GM23338 (cell line): ENCODE measurements at regions not wholly inside any gene's neighbourhood (a gene's known extent, or its start where the extent isn't known, plus 50 kb on each side); places are given as distances from the start of the nearest gene placed in this dataset.

Source experiments
- ATAC-seq: fragments of 200-7000 bp; cut with Tn5 transposase; 3 replicates; pipeline ENCODE4 v1.9.1; 2020
- DNase-seq: peaks from one replicate; pipeline ENCODE4 v3.0.0-alpha.2; 2015; ENCODE audit warnings: low spot score
- H2AFZ ChIP-seq: fragments of 200-600 bp; sonication (generic); 2 replicates; pipeline ENCODE4 v1.8.0; 2016; ENCODE audit warnings: antibody characterized with exemption, mild to moderate bottlenecking, moderate library complexity
- H3F3A ChIP-seq: fragments of 200-600 bp; sonication (generic); replicated peaks from 2 replicates; pipeline ENCODE4 v1.8.0; 2017; ENCODE audit warnings: antibody characterized with exemption, mixed run types, low read depth
- H3K27ac ChIP-seq: fragments of 200-600 bp; sonication (generic); 2 replicates; pipeline ENCODE4 v1.6.1; 2016; ENCODE audit warnings: low read depth
- H3K27me3 ChIP-seq: fragments of 200-600 bp; sonication (generic); 2 replicates; pipeline ENCODE4 v1.8.0; 2016; ENCODE audit warnings: mild to moderate bottlenecking, mixed run types, moderate library complexity; ENCODE audit not compliant: insufficient read depth
- H3K36me3 ChIP-seq: fragments of 200-600 bp; sonication (generic); 2 replicates; pipeline ENCODE4 v1.8.0; 2016; ENCODE audit warnings: mild to moderate bottlenecking; ENCODE audit not compliant: insufficient read depth
- H3K4me1 ChIP-seq: fragments of 200-600 bp; sonication (generic); 2 replicates; pipeline ENCODE4 v1.8.0; 2016; ENCODE audit warnings: mild to moderate bottlenecking, moderate library complexity; ENCODE audit not compliant: insufficient read depth
- H3K4me2 ChIP-seq: fragments of 200-600 bp; sonication (generic); 2 replicates; pipeline ENCODE4 v1.7.1; 2017; ENCODE audit warnings: mixed run types
- H3K4me3 ChIP-seq: fragments of 200-600 bp; sonication (generic); 2 replicates; pipeline ENCODE4 v1.6.1; 2016; ENCODE audit warnings: mixed run types
- H3K79me2 ChIP-seq: fragments of 200-600 bp; sonication (generic); replicated peaks from 2 replicates; pipeline ENCODE4 v1.8.0; 2017; ENCODE audit warnings: mild to moderate bottlenecking; ENCODE audit not compliant: insufficient read depth
- H3K9me2 ChIP-seq: fragments of 200-600 bp; sonication (generic); 2 replicates; pipeline ENCODE4 v1.8.0; 2017; ENCODE audit not compliant: insufficient read depth
- H4K20me1 ChIP-seq: fragments of 200-600 bp; sonication (generic); replicated peaks from 2 replicates; pipeline ENCODE4 v1.8.0; 2017; ENCODE audit warnings: mild to moderate bottlenecking; ENCODE audit not compliant: insufficient read depth
- H3K27ac Mint-ChIP-seq: 2 replicates; pipeline ENCODE4 v1.8.0; 2020; ENCODE audit warnings: inconsistent platforms, mild to moderate bottlenecking, moderate library complexity, mixed read lengths
- H3K27me3 Mint-ChIP-seq: 3 replicates; pipeline ENCODE4 v1.8.0; 2022; ENCODE audit warnings: low read depth, mild to moderate bottlenecking, moderate library complexity, mixed read lengths, inconsistent platforms; ENCODE audit not compliant: insufficient read depth, poor library complexity
- H3K36me3 Mint-ChIP-seq: 3 replicates; pipeline ENCODE4 v1.8.0; 2021; ENCODE audit warnings: low read depth, mild to moderate bottlenecking, inconsistent platforms, moderate library complexity, mixed read lengths
- H3K4me1 Mint-ChIP-seq: 3 replicates; pipeline ENCODE4 v1.8.0; 2020; ENCODE audit warnings: mild to moderate bottlenecking, inconsistent platforms, mixed read lengths
- H3K4me3 Mint-ChIP-seq: 3 replicates; pipeline ENCODE4 v1.8.0; 2021; ENCODE audit warnings: moderate library complexity, mild to moderate bottlenecking, inconsistent platforms, mixed read lengths
- H3K9me3 Mint-ChIP-seq: 3 replicates; pipeline ENCODE4 v1.8.0; 2020; ENCODE audit warnings: moderate library complexity, mild to moderate bottlenecking, inconsistent platforms, mixed read lengths
- CREB1 ChIP-seq: fragments of 250-450 bp; sonication (Bioruptor Pico); IDR thresholded peaks from 2 replicates; pipeline ENCODE4 v1.5.0; 2020; ENCODE audit warnings: low read depth, mild to moderate bottlenecking, moderate library complexity
- EZH2 ChIP-seq: fragments of 200-600 bp; sonication (generic); IDR thresholded peaks from one replicate; pipeline ENCODE4 v1.8.0; 2017; ENCODE audit warnings: antibody characterized with exemption, mild to moderate bottlenecking, low read depth; ENCODE audit not compliant: unreplicated experiment
- NANOG ChIP-seq: IDR thresholded peaks from 2 replicates; pipeline ENCODE4 v1.6.1; 2016; ENCODE audit warnings: antibody characterized with exemption, borderline replicate concordance
- ZNF331 ChIP-seq: fragments of 250-450 bp; sonication (Bioruptor Pico); IDR thresholded peaks from 2 replicates; pipeline ENCODE4 v1.5.0; 2020; ENCODE audit warnings: low read depth, mild to moderate bottlenecking, moderate library complexity
- TF ChIP-seq, protein P1 (sequence below): fragments of 250-450 bp; sonication (Bioruptor Pico); IDR thresholded peaks from 2 replicates; pipeline ENCODE4 v1.5.0; 2020; ENCODE audit warnings: mild to moderate bottlenecking, moderate library complexity
- TF ChIP-seq, protein P2 (sequence below): IDR thresholded peaks from one replicate; pipeline ENCODE4 v1.6.1; 2018; ENCODE audit warnings: antibody characterized with exemption; ENCODE audit not compliant: unreplicated experiment

DNA sequence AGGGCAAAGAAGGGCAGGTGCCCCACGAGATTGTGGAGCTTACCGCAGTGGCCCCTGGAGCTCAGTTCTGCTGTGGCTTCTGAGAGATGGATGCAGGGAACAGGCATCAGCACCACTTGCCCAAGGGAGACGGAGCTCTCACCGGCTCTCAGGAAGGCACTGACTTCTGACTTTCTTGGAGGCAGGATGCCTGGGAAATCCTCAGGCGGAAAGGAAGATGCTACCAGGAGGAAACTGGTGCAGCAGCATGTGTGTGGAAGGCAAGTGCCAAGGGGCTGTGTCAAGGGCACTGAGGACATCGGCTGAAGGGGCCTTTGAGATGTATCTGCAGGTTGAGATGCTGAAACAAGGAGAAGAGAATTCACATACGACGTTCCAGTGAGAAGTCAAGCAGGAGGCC lies 64.0 kb downstream of the FOXA2 start (continued):
- TF ChIP-seq, protein P1, sequence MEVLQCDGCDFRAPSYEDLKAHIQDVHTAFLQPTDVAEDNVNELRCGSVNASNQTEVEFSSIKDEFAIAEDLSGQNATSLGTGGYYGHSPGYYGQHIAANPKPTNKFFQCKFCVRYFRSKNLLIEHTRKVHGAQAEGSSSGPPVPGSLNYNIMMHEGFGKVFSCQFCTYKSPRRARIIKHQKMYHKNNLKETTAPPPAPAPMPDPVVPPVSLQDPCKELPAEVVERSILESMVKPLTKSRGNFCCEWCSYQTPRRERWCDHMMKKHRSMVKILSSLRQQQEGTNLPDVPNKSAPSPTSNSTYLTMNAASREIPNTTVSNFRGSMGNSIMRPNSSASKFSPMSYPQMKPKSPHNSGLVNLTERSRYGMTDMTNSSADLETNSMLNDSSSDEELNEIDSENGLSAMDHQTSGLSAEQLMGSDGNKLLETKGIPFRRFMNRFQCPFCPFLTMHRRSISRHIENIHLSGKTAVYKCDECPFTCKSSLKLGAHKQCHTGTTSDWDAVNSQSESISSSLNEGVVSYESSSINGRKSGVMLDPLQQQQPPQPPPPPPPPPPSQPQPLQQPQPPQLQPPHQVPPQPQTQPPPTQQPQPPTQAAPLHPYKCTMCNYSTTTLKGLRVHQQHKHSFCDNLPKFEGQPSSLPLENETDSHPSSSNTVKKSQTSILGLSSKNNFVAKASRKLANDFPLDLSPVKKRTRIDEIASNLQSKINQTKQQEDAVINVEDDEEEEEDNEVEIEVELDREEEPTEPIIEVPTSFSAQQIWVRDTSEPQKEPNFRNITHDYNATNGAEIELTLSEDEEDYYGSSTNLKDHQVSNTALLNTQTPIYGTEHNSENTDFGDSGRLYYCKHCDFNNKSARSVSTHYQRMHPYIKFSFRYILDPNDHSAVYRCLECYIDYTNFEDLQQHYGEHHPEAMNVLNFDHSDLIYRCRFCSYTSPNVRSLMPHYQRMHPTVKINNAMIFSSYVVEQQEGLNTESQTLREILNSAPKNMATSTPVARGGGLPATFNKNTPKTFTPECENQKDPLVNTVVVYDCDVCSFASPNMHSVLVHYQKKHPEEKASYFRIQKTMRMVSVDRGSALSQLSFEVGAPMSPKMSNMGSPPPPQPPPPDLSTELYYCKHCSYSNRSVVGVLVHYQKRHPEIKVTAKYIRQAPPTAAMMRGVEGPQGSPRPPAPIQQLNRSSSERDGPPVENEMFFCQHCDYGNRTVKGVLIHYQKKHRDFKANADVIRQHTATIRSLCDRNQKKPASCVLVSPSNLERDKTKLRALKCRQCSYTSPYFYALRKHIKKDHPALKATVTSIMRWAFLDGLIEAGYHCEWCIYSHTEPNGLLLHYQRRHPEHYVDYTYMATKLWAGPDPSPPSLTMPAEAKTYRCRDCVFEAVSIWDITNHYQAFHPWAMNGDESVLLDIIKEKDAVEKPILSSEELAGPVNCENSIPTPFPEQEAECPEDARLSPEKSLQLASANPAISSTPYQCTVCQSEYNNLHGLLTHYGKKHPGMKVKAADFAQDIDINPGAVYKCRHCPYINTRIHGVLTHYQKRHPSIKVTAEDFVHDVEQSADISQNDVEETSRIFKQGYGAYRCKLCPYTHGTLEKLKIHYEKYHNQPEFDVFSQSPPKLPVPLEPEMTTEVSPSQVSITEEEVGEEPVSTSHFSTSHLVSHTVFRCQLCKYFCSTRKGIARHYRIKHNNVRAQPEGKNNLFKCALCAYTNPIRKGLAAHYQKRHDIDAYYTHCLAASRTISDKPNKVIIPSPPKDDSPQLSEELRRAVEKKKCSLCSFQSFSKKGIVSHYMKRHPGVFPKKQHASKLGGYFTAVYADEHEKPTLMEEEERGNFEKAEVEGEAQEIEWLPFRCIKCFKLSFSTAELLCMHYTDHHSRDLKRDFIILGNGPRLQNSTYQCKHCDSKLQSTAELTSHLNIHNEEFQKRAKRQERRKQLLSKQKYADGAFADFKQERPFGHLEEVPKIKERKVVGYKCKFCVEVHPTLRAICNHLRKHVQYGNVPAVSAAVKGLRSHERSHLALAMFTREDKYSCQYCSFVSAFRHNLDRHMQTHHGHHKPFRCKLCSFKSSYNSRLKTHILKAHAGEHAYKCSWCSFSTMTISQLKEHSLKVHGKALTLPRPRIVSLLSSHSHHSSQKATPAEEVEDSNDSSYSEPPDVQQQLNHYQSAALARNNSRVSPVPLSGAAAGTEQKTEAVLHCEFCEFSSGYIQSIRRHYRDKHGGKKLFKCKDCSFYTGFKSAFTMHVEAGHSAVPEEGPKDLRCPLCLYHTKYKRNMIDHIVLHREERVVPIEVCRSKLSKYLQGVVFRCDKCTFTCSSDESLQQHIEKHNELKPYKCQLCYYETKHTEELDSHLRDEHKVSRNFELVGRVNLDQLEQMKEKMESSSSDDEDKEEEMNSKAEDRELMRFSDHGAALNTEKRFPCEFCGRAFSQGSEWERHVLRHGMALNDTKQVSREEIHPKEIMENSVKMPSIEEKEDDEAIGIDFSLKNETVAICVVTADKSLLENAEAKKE (CRISPR knock-in tag) = no peak
- no peak for TF ChIP-seq CREB1 (CRISPR knock-in tag)

DNA sequence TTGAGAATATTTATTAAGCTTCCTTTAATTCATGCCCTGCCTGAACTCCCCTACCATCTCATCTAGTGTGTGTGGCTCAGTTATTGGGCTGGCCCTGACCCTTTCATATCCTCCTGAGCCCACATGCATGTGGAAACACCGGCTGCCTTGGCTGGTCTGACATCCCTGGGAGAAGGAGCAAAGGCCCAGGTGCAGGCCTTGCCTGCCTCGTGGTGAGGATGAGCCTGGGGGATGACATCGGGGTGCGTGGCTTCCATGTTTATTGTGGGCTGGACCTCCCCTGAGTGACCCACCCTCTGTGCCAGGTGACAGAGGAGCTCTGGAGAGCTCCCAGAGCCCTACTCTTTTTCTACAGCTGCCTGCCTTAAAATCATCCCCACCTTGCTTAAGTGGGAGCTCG lies 69.1 kb downstream of the FOXA2 start:
- Mint-ChIP-seq H3K4me3 (no peak overlapping the region), H3K36me3 (no peaks in the 10 kb centered on the region), H3K4me1 (peaks cover 8% of the 10 kb centered on the region), H3K27me3 (no peaks in the 10 kb centered on the region), H3K27ac (no peak overlapping the region), H3K9me3 (no peaks in the 10 kb centered on the region)
- no peak for ATAC-seq
- Histone ChIP-seq H3K79me2 (no peaks in the 10 kb centered on the region), H3K27ac (no peak overlapping the region), H3K4me1 (peaks cover 8% of the 10 kb centered on the region; the same call in 1 of the 2 replicates), H2AFZ (peak overlapping the region; percentile 43; the same call in 1 of the 2 replicates), H4K20me1 (no peaks in the 10 kb centered on the region), H3K4me2 (no peak overlapping the region), H3K9me2 (no peaks in the 10 kb centered on the region), H3F3A (no peaks in the 10 kb centered on the region), H3K36me3 (no peaks in the 10 kb centered on the region), H3K27me3 (no peaks in the 10 kb centered on the region), H3K4me3 (no peak overlapping the region)
- no peak for DNase-seq
- TF ChIP-seq, protein P2, sequence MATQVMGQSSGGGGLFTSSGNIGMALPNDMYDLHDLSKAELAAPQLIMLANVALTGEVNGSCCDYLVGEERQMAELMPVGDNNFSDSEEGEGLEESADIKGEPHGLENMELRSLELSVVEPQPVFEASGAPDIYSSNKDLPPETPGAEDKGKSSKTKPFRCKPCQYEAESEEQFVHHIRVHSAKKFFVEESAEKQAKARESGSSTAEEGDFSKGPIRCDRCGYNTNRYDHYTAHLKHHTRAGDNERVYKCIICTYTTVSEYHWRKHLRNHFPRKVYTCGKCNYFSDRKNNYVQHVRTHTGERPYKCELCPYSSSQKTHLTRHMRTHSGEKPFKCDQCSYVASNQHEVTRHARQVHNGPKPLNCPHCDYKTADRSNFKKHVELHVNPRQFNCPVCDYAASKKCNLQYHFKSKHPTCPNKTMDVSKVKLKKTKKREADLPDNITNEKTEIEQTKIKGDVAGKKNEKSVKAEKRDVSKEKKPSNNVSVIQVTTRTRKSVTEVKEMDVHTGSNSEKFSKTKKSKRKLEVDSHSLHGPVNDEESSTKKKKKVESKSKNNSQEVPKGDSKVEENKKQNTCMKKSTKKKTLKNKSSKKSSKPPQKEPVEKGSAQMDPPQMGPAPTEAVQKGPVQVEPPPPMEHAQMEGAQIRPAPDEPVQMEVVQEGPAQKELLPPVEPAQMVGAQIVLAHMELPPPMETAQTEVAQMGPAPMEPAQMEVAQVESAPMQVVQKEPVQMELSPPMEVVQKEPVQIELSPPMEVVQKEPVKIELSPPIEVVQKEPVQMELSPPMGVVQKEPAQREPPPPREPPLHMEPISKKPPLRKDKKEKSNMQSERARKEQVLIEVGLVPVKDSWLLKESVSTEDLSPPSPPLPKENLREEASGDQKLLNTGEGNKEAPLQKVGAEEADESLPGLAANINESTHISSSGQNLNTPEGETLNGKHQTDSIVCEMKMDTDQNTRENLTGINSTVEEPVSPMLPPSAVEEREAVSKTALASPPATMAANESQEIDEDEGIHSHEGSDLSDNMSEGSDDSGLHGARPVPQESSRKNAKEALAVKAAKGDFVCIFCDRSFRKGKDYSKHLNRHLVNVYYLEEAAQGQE = no peak
- TF ChIP-seq, protein P1 (CRISPR knock-in tag) = no peak
- TF ChIP-seq NANOG (no peak), ZNF331 (CRISPR knock-in tag) (no peak), EZH2 (no peak)
